Cardiac fibroblast (primary cell): ENCODE measurements at regions not wholly inside any gene's neighbourhood (a gene's known extent, or its start where the extent isn't known, plus 50 kb on each side); places are given as distances from the start of the nearest gene placed in this dataset.
A peak's percentile ranks its signal among the peaks of the same experiment; 100 is the strongest.

Experiments
- DNase-seq, 2 donors: peaks; one replicate each; pipeline versions ENCODE4 v3.0.0 to v3.0.0-alpha.2; 2010; ENCODE audit warnings: low read depth in 2 of 2
- H3K4me3 ChIP-seq, 2 donors: replicated peaks in 1 of 2; 1 replicate in 1 of 2; 2 replicates in 1 of 2; pipeline ENCODE4 v1.5.1; 2011; ENCODE audit warnings: low read depth in 2 of 2, low read length in 2 of 2, mild to moderate bottlenecking in 2 of 2, moderate library complexity in 1 of 2
- CTCF ChIP-seq: IDR thresholded peaks from one replicate; pipeline ENCODE4 v1.5.1; 2011; ENCODE audit warnings: low read depth, mild to moderate bottlenecking, low read length, inconsistent platforms

- no peak for TF ChIP-seq CTCF
- no peak for DNase-seq
- no peak overlapping the region for H3K4me3 ChIP-seq
Measured at GRCh38 chr5:159402311-159402710, 72.0 kb upstream of the IL12B start.

GRCh38 chr5:159402856-159403255 is 72.6 kb upstream of the IL12B start:
- no peak overlapping the region for H3K4me3 ChIP-seq
- DNase-seq, result no peak
- no peak for TF ChIP-seq CTCF

- TF ChIP-seq CTCF, result no peak
- DNase-seq, result peak in 1 of 2 donors; percentile 9
- H3K4me3 ChIP-seq, result no peak overlapping the region
Measured at GRCh38 chr5:159403906-159404681, 73.8 kb upstream of the IL12B start.

GRCh38 chr5:159405611-159406031 is 75.3 kb upstream of the IL12B start:
- DNase-seq, result no peak
- no peak overlapping the region for H3K4me3 ChIP-seq
- no peak for TF ChIP-seq CTCF

- TF ChIP-seq CTCF, result no peak
- H3K4me3 ChIP-seq, result no peak overlapping the region
- DNase-seq, result no peak
Measured at GRCh38 chr5:159406571-159406970, 76.3 kb upstream of the IL12B start.

DNA sequence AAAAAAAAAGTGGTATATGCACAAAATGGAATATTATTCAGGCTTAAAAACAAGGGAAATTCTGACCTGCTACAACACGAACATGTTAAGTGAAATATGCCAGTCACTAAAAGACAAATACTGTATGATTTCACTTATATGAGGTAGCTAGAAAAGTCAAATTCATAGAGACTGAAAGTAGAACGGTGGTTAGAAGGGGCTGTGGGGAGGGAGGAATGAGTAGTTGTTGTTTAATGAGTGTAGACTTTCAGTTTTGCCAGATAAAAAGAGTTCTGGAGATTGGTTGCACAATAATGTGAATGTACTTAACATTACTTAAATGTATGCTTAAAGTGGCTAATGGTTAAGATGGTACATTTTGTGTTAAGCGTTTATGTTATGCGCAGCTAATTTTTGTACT is 79.5 kb upstream of the IL12B start:
- DNase-seq, result no peak
- no peak for TF ChIP-seq CTCF
- H3K4me3 ChIP-seq, result no peak overlapping the region

- no peak overlapping the region for H3K4me3 ChIP-seq
- DNase-seq, result peak in 1 of 2 donors; percentile 18
- no peak for TF ChIP-seq CTCF
Measured at GRCh38 chr5:159410480-159410879, 80.2 kb upstream of the IL12B start.
